ENCODE measurements at regions not wholly inside any gene's neighbourhood (a gene's known extent, or its start where the extent isn't known, plus 50 kb on each side); places are given as distances from the start of the nearest gene placed in this dataset.

GRCh38 chr20:2210646-2211552 is 84.9 kb upstream of the TGM3 start:
- no peak for TF ChIP-seq CTCF (conservative IDR thresholded peaks at IDR 0.05 in 1 of 2, IDR thresholded peaks at IDR 0.05 in 1 of 2; ENCODE audit: extremely low read depth in 1 of 2, insufficient read depth in 1 of 2, low read depth in 1 of 2, low read length in 2 of 2)
- TF ChIP-seq EZH2 (IDR thresholded peaks at IDR 0.05; ENCODE audit: borderline replicate concordance, low read length), result no peak
